GM18870 (cell line): ENCODE measurements at regions not wholly inside any gene's neighbourhood (a gene's known extent, or its start where the extent isn't known, plus 50 kb on each side); places are given as distances from the start of the nearest gene placed in this dataset.

Experiments
- ATAC-seq: cut with Tn5 transposase; IDR thresholded peaks from one replicate; pipeline ENCODE4 v1.9.1; 2021; ENCODE audit warnings: moderate library complexity; ENCODE audit not compliant: unreplicated experiment

DNA sequence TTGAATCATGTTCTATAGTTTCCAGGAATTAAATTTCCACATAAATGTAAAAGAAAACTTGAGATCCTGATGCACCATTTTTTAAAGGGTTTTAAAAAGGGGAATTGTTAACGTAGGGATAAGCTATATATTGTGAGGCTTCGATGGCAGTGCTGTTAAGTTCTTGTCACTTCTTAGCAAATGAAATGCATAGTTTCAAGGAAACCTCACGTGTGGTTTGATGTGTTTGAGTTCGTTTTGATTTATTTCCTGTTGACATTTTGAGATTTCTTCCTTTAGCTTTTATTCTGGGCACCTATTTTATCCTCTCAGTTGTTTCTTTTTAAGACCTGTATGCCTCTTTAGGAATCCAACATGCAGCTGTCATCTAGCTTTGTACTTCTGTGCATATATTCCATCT lies 301.0 kb downstream of the DOCK8 start:
- ATAC-seq = no peak

DNA sequence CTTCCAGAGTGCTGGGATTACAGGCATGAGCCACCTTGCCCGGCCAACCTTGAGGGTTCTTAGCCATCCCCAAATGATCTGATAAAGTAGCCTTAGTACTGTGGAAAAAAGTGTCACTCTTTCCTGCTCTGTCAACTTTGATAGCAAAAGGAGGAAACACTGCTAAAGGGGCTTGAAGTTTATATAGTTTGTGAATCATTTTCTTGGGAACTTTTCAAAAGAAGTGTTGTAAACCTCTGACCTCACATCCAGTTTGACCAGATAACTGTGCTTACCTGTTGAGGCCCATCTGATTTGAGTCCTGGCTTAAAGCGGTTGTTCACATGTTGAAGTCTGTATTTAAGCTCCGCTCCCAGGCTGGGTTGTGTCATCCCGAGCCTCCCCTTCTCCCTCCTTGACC lies 303.3 kb downstream of the DOCK8 start:
- no peak for ATAC-seq

DNA sequence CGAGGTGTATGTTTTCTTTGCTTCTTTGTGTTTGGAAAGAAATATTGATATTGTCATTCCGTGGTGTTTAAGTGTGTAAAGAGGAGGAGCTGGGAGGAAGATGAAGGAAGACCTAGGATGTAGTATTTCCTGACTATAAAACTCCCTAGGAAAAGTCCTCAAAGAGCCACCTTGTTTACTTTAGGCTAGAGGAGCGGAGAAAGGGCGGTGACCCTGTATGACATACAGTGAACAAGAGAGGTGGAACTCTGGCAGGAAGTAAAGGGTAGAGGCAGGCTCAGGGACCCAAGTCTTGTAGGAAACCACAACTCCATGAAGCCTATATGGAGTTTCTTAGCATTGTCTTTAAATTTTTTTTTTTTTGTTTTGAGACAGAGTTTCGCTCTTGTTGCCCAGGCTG lies 303.9 kb downstream of the DOCK8 start:
- no peak for ATAC-seq

DNA sequence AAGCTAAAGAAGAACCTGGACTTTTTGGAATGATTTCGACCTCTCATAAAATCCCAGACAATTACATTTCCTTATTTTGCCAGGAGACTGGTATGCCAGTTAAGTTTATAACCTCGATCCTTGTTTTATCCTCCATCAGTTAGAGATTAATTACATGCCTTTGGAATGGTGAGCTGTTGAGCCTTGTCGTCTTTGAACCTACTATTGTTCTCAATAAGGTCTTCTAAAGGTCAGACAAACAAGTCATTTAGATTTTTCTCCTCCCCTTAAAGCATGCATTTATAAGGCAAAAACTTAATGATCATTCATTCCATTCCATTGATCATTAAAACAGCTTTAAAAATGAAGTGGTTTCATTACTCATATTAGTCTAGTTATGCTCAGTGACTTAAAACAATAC lies 304.9 kb downstream of the DOCK8 start:
- no peak for ATAC-seq

DNA sequence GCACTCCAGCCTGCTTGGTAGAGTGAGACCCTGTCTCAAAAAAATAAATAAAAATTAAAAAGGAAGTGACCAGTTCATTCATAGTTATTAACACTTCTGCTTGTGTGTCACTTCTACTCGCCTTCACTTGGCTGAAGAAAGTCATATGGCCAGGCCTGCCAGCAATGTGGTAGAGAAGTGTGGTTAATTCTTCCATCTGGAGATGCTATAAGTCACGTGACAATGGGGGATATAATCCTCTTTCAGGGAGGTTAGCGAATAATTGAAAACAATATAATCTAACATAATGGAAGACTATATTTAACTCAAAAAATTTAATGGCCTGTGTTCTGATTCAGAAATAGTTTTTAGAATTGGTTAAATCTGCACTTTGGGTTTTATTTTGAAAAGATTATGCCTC lies 305.6 kb downstream of the DOCK8 start:
- no peak for ATAC-seq

DNA sequence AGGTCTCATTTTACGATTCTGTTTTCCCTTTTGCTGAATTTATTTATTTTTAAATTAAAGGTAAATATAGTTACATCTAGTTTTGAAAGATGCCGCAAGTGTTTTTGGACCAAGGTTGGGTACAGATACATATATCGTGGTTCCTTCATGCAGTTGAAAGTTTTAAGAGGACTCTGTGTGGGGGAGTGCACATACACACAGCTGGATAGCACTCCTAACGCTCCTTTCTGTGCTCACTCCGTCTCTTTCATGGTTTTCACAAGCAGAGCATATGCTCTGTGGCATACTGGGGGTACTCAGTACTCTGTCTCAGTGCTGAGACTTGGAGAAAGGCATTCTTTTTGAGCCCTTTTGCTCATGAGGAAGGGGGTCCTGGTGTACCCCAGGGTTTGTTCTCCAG lies 307.5 kb downstream of the DOCK8 start:
- no peak for ATAC-seq

DNA sequence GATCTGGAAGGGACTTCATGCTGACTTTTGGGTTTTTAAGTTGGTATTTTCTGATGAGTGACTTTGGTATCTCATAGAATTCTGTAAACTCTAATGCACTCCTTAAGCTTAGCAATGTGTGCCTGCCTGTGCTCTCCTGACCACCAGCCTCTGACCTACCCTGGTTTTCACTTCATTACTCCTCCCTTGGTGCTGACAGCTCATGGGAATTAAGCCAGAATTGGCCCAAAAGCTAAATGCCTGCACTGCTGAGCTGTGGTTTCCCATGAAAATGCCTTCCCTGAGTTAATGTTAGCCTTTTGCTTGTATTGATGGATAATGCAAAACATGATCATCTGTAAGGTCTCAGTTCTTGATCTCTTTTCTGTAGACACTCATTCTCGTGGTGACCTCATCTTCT lies 308.0 kb downstream of the DOCK8 start:
- no peak for ATAC-seq

DNA sequence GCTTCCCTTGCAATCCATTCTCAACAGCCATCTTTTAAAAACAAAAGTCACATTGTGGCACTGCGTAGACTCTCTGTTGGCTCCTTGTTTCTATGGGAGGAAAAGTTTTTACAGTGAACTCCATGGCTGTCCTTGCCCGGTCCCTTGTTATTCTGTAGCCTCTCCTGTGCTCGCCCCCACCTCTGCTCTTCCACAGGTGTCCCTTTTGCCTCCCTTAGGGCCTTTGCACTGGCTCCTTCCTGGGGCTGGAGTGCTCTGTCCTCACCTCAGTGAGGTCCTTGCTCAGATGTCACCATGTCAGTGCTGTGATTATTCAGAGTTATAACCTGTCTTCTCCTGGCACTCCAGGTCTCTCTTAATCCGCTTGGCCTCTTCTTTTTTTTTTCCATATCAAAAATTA lies 308.8 kb downstream of the DOCK8 start:
- ATAC-seq = no peak

DNA sequence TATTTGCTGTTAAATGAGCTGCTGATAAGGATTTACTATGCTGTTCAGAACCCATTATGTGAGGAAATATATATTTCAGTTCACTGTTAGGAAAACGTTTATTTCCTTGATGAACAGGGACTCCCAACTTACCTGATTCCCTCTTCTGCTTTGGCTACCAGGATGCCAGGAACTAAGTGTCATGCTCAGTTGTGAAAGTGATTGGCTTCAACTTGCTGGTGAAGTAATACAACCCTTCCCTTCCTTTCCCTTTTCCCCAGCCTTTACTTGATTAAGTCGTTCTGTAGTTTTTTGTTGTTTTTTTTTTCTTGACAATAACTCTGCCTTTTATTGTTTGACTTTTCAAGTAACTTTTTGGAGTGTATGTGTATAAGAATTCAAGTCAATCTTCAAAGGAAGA lies 309.3 kb downstream of the DOCK8 start:
- no peak for ATAC-seq

DNA sequence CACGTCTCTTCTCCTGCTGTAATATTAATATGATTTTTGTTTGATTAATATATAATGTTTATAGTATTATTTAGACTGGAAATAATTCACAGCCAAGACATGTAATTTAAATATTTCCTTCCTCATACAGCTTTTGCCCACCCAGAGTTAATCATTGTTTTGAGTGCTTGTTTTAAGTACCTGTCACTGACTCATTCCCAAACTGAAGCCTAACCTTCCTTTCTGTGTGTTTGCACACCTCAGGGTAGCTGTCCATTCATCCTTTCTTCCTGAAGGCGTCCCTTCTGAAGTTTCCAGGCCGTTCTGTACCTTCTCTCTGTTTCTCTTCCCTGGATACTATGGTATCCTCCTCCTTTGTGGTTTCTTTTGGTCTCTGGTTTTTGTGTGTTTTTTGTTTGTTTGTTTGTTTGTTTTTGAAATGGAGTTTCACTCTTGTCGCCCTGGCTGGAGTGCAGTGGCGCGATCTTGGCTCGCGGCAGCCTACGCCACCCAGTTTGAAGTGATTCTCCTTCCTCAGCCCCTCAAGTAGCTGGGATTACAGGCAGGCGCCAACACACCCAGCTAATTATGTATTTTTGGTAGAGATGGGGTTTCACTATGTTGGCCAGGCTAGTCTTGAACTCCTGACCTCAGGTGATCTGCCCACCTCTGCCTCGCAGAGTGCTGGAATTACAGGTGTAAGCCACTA lies 312.4 kb downstream of the DOCK8 start:
- ATAC-seq = peak; percentile 81

DNA sequence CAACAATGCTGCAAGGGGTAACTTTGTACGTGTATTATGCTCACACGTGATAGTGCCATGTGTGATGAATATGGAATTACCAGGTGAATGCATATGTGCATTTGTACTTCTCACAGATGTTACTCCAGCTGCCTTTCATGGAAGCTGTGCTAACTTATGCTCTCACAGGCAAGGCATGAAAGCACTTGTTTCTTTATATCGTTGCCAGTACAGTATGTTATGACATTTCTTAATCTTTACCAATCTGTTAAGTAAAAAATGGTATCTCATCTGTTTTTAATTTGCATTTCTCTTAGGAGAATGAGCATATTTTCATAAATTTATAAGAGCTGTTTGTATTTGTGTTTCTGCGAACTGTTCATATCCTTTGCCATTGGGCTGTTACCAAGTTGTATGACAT lies 311.8 kb upstream of the DMRT1 start:
- ATAC-seq = no peak

DNA sequence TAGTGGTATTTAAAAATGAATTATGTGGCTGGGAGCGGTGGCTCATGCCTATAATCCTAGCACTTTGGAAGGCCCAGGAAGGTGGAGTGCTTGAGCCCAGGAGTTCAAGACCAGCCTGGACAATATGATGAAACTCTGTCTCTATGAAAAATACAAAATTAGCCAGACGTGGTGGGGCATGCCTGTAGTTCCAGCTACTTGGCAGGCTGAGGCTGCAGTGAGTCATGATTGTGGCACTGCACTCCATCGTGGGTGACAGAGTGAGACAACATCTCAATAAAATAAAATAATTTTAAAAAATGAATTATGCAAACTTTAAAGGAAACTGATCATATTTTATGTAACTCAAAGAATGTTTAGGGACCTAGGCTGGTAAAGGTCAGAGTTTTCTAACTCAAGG lies 310.8 kb upstream of the DMRT1 start:
- ATAC-seq = no peak

DNA sequence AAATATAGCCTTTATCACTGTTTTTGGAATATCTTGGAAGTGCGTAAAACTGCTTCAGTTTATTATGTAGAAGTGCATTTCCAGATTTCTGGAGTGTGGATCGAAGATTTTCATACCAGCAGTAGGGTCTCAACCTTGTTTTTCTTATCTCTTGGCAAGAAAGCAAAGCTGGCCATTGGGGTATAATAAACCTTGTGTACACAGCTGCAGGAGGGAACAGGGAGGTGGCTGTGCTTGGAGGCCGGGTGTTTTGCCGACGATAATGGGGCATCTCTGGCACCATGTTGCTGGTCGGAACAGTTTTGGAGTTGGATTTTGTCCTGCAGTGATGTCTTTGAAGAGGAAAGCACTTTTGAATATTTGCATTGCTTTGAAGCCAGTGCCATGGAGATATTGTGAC lies 308.8 kb upstream of the DMRT1 start:
- no peak for ATAC-seq

DNA sequence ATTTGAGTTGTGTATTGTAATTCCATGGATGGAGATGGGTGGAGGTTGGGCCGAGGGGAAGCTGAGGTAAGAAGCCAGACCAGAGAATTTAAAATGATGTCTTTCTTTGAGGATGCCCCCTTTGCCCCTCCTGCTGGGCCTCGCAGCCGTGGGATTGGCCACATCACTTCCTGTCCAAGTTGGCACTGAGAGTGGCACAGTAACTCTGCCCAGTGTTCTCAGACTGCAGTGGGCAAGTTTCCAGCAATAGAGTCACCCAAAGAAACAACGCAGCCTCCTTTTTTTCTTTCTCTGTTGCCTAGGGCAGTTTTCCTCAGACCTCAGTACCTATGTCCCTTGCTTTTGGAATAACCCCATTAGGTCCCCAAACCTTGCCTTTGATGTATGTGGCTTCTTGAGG lies 306.6 kb upstream of the DMRT1 start:
- no peak for ATAC-seq

DNA sequence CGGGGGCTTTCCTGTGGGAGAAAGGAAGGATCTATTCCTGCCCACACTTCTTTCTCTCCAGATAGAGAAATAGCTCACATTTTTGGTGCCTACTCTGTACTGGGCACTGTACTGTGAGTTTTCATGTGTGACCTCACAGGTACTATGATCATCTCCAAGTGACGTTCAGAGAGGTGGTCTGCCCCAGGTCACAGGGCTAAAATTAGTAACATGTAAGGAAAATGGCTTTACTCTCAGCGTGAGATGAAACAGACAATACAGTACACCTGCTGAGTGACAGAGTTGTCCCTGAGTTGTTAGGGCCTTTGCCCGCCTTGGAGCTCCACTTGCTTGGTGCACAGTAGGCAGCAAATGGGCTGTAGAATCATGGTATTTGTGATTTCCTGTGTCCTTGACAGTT lies 306.1 kb upstream of the DMRT1 start:
- no peak for ATAC-seq

DNA sequence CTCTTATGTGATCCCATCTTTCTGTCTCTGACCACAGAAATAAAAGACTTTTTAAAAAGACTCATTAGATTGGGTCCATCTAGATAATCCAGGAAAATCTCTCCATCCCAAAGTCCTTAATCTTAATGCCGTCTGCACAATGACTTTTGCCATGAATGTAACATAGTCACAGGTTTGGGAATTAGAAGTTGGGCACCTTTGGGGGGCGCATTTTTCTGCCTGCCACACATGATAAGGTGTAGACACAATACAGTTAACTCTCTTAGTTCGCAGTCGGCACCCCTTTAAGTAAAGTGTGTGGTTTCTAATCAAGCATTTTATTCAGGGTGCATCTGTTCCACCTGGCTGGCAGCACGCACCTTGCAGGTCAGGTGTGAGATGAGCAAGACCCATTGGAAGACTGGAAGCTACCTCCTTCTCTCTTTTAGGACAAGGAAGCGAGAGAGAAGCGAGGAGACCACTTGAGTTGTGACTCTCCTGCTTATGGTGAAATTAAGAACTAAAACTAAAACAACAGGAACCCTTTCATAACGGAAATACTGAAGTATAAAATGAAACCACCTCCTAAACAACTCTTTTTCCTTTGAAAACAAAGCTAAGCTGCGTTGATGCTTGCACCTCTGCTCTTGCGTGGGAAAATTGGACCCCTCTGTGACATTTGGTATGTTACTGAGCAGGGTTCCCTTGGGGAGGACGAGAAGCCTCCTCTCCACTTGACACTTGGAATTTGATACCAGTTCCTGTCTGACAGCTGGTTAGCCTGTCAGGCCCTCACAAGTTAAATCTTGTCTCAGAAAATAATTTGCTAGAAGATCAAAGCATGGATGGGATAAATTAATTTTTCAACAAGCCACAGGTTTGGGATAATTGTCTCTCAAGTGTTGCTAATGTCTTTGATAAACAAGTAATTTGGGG lies 304.6 kb upstream of the DMRT1 start:
- no peak for ATAC-seq

DNA sequence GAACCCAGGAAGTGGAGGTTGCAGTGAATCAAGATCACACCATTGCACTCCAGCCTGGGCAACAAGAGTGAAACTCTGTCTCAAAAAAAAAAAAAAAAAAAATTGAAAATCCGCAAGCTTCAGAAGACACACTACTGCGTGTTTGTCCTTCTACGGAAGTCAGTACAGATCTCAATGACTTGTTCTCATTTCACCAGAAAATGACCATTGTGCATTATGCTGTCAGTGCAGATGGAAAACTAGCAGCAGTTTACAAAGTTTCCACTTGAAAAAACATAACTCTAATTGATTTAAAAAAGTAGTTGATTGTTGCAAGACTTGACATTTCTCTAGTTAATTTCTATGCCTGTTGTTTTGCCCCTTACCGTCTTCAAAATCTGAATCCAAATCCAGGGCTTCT lies 298.0 kb upstream of the DMRT1 start:
- ATAC-seq = no peak

DNA sequence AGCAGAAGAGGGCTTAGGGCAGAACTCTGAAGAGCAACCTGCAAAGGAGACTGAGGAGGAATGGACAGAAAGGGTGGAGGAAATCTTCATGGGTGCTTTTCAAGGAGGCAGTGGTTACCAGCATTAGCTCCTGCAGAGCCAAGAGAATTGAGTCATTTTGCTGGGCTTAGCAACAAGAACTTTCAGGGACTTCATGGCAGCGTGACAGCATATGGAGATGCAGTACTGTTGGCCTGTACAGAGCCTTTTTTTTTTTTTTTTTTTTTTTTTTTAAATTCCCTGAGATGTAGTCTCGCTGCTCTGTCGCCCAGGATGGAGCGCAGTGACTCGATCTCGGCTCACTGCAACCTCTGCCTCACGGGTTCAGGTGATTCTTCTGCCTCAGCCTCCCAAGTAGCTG lies 296.0 kb upstream of the DMRT1 start:
- no peak for ATAC-seq

DNA sequence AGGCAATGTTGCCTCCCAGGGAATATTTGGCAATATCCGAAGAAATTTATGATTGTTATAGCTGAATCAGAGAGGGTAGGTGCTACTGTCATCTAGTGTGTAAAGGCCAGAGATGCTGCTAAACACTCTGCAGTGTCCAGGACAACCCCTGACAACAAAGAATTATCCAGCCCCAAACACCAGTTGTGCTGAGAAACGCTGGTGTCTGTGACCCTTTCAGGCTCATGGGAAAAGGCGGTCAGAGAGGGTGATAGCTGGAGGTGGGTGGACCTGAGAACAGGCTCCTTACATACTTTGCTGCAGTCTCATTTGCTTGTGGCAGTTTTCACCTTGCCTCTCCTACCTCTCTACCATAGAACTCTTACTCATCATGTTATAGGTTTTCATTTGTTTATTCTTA lies 295.3 kb upstream of the DMRT1 start:
- ATAC-seq = no peak

DNA sequence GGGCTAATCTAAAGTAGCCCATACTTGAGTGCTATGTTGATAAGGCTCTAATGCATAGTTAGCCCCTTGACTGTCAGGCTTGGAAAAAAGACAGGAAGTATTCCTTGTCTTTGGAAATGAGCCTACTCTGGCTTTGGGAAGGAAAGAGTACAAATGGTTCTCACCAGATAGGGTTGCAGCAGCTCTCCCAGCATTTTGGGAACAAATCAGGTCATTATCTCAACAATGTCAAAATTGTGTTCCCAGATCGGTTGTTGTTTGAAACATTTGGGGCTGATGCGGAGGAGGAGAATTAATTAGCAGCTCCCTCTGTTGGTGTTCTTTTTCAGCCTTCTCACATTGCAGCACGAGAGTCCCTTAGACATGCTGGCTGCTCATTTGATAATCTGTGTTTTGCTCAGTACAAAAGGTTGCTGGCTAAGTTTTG lies 294.7 kb upstream of the DMRT1 start:
- no peak for ATAC-seq

DNA sequence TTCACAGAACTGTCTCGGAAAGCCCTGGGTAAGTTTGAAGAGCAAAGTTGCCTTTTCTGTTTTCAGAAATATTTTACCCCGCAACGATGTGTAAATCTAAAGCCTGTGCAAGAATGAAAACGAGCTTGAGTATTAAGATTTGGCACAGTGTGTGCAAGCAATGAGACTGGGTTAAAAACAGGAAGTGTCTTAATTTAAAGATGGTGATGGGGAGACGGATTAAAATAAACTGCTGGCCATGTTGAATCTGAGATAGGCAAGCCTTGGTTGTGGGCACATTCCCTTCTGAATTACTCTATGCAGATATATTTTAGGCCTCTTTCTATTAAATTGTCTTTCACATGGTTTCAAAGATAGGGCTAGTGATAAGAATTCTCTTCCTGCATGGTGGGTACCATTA lies 294.2 kb upstream of the DMRT1 start:
- no peak for ATAC-seq

DNA sequence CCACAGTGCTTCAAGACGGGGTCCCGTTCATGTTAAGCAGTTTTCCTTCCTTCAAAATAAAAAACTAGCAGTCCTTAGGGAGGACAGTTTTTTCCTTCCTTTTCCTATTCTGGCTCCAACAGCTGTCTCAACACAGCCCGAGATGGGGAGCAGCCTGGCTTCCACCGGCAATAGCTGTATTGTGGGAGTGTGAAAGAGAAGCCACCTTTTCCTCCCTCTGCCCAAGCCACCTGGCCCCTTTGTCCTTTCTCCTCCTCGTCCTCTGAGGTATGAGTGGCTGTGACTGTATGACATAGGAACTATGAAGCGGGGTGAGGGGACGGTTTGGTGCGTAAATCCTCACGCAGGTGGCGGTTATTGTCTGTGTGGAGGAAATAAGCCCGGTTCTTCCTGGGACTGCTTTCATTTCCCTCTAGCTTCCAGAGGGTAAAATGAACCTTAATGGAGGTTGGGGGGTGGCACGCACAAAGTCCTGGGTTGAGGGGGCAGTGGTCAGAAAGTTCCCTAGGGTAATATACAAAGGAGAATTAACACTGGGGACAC lies 292.0 kb upstream of the DMRT1 start:
- ATAC-seq = no peak
